ENCODE measurements at regions not wholly inside any gene's neighbourhood (a gene's known extent, or its start where the extent isn't known, plus 50 kb on each side); places are given as distances from the start of the nearest gene placed in this dataset.

DNA sequence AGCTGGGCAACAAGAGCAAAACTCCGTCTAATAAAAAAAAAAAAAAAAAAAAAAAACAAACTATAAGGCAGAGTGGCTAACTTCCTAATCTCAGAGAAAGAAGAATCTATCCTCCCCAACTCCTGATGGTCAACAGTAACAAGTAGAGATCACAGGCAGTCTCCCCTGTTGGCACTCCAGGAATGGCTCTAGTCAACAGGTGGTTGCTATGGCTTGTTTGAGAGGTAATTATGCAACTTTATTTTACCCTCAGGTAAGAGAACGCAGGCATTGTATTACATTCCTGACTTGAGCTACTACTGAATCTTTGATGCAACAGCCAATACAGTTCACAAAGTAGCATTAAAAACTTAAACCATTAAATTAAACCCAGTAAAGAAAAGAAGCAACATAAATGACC lies 180.3 kb downstream of the DICER1 start:
- ATAC-seq (no peak), DNase-seq (ENCODE audit: low spot score) (no peak)
- Mint-ChIP-seq H3K27me3 (ENCODE audit: low read depth) (no peaks in the 10 kb centered on the region; the same call in 1 of the 2 replicates), H3K9me3 (no peaks in the 10 kb centered on the region), H3K27ac (no peak overlapping the region), H3K4me1 (peaks cover 6% of the 10 kb centered on the region), H3K36me3 (no peaks in the 10 kb centered on the region), H3K4me3 (no peak overlapping the region)
- TF ChIP-seq, protein P1, sequence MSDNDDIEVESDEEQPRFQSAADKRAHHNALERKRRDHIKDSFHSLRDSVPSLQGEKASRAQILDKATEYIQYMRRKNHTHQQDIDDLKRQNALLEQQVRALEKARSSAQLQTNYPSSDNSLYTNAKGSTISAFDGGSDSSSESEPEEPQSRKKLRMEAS (CRISPR knock-in tag; IDR thresholded peaks at IDR 0.05) = no peak
- TF ChIP-seq MXD4 (CRISPR knock-in tag; IDR thresholded peaks at IDR 0.05; ENCODE audit: borderline replicate concordance) (no peak), ZNF317 (CRISPR knock-in tag; IDR thresholded peaks at IDR 0.05; ENCODE audit: borderline replicate concordance, low read depth) (no peak), SOX15 (CRISPR knock-in tag; IDR thresholded peaks at IDR 0.05) (no peak), CBFB (CRISPR knock-in tag; IDR thresholded peaks at IDR 0.05; ENCODE audit: low read depth) (no peak), ZNF396 (CRISPR knock-in tag; IDR thresholded peaks at IDR 0.05; ENCODE audit: borderline replicate concordance) (no peak), ELF4 (CRISPR knock-in tag; IDR thresholded peaks at IDR 0.05; ENCODE audit: low read depth) (no peak), ZNF263 (CRISPR knock-in tag; IDR thresholded peaks at IDR 0.05; ENCODE audit: low read depth) (no peak), STAT6 (CRISPR knock-in tag; conservative IDR thresholded peaks at IDR 0.05; ENCODE audit: low read depth) (no peak), FOXK1 (CRISPR knock-in tag; IDR thresholded peaks at IDR 0.05) (no peak), SP1 (CRISPR knock-in tag; conservative IDR thresholded peaks at IDR 0.05) (no peak), KAT7 (CRISPR knock-in tag; IDR thresholded peaks at IDR 0.05; ENCODE audit: borderline replicate concordance) (no peak), USF1 (CRISPR knock-in tag; IDR thresholded peaks at IDR 0.05) (no peak), TCF7 (CRISPR knock-in tag; IDR thresholded peaks at IDR 0.05; ENCODE audit: low read depth) (no peak)
- TF ChIP-seq, protein P2, sequence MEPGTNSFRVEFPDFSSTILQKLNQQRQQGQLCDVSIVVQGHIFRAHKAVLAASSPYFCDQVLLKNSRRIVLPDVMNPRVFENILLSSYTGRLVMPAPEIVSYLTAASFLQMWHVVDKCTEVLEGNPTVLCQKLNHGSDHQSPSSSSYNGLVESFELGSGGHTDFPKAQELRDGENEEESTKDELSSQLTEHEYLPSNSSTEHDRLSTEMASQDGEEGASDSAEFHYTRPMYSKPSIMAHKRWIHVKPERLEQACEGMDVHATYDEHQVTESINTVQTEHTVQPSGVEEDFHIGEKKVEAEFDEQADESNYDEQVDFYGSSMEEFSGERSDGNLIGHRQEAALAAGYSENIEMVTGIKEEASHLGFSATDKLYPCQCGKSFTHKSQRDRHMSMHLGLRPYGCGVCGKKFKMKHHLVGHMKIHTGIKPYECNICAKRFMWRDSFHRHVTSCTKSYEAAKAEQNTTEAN (CRISPR knock-in tag; IDR thresholded peaks at IDR 0.05) = no peak
- TF ChIP-seq, protein P3, sequence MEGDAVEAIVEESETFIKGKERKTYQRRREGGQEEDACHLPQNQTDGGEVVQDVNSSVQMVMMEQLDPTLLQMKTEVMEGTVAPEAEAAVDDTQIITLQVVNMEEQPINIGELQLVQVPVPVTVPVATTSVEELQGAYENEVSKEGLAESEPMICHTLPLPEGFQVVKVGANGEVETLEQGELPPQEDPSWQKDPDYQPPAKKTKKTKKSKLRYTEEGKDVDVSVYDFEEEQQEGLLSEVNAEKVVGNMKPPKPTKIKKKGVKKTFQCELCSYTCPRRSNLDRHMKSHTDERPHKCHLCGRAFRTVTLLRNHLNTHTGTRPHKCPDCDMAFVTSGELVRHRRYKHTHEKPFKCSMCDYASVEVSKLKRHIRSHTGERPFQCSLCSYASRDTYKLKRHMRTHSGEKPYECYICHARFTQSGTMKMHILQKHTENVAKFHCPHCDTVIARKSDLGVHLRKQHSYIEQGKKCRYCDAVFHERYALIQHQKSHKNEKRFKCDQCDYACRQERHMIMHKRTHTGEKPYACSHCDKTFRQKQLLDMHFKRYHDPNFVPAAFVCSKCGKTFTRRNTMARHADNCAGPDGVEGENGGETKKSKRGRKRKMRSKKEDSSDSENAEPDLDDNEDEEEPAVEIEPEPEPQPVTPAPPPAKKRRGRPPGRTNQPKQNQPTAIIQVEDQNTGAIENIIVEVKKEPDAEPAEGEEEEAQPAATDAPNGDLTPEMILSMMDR (IDR thresholded peaks at IDR 0.05) = no peak
- TF ChIP-seq, protein P4, sequence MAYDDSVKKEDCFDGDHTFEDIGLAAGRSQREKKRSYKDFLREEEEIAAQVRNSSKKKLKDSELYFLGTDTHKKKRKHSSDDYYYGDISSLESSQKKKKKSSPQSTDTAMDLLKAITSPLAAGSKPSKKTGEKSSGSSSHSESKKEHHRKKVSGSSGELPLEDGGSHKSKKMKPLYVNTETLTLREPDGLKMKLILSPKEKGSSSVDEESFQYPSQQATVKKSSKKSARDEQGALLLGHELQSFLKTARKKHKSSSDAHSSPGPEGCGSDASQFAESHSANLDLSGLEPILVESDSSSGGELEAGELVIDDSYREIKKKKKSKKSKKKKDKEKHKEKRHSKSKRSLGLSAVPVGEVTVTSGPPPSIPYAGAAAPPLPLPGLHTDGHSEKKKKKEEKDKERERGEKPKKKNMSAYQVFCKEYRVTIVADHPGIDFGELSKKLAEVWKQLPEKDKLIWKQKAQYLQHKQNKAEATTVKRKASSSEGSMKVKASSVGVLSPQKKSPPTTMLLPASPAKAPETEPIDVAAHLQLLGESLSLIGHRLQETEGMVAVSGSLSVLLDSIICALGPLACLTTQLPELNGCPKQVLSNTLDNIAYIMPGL (CRISPR knock-in tag; IDR thresholded peaks at IDR 0.05) = no peak
- ChIA-PET POLR2A (no interaction called here), CTCF (interaction anchor here (0.6 kb wide), 1 partner anchor 33 kb away, joined by 3 read pairs; no protein-coding TSS in a partner anchor)

DNA sequence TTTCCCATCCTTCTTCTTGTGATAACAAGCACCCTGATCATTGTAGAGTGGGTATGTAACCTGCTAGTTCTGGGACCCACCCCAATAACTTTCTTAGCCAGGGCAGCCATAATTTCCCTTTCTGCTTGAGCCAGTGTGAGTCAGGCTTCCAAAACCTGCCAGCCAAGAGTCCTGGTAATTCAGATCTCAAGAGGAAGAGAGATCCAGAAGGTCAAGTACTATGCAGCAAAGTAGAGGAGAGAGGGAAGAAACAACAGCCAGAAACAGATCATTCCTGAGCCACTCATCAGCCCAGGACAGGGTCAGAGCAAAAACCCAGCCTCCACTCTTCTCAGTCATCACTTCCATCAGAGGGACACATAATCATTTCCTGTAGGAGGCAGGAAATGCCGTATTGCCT lies 182.0 kb downstream of the DICER1 start:
- ATAC-seq (no peak), DNase-seq (ENCODE audit: low spot score) (no peak)
- POLR2A ChIA-PET = no interaction called here
- H3K36me3 Mint-ChIP-seq = no peaks in the 10 kb centered on the region
- peaks cover 4% of the 10 kb centered on the region for H3K9me3 Mint-ChIP-seq
- CTCF ChIA-PET = no interaction called here
- H3K4me3 Mint-ChIP-seq = no peak overlapping the region
- no peaks in the 10 kb centered on the region; the same call in 1 of the 2 replicates for H3K27me3 Mint-ChIP-seq (ENCODE audit: low read depth)
- TF ChIP-seq, protein P5, sequence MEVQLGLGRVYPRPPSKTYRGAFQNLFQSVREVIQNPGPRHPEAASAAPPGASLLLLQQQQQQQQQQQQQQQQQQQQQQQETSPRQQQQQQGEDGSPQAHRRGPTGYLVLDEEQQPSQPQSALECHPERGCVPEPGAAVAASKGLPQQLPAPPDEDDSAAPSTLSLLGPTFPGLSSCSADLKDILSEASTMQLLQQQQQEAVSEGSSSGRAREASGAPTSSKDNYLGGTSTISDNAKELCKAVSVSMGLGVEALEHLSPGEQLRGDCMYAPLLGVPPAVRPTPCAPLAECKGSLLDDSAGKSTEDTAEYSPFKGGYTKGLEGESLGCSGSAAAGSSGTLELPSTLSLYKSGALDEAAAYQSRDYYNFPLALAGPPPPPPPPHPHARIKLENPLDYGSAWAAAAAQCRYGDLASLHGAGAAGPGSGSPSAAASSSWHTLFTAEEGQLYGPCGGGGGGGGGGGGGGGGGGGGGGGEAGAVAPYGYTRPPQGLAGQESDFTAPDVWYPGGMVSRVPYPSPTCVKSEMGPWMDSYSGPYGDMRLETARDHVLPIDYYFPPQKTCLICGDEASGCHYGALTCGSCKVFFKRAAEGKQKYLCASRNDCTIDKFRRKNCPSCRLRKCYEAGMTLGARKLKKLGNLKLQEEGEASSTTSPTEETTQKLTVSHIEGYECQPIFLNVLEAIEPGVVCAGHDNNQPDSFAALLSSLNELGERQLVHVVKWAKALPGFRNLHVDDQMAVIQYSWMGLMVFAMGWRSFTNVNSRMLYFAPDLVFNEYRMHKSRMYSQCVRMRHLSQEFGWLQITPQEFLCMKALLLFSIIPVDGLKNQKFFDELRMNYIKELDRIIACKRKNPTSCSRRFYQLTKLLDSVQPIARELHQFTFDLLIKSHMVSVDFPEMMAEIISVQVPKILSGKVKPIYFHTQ (CRISPR knock-in tag; IDR thresholded peaks at IDR 0.05) = no peak
- TF ChIP-seq, protein P6, sequence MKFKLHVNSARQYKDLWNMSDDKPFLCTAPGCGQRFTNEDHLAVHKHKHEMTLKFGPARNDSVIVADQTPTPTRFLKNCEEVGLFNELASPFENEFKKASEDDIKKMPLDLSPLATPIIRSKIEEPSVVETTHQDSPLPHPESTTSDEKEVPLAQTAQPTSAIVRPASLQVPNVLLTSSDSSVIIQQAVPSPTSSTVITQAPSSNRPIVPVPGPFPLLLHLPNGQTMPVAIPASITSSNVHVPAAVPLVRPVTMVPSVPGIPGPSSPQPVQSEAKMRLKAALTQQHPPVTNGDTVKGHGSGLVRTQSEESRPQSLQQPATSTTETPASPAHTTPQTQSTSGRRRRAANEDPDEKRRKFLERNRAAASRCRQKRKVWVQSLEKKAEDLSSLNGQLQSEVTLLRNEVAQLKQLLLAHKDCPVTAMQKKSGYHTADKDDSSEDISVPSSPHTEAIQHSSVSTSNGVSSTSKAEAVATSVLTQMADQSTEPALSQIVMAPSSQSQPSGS (CRISPR knock-in tag; IDR thresholded peaks at IDR 0.05; ENCODE audit: borderline replicate concordance, low read depth) = no peak
- H3K4me1 Mint-ChIP-seq = peaks cover 5% of the 10 kb centered on the region
- H3K27ac Mint-ChIP-seq = no peak overlapping the region

Measured in WTC11 (cell line).